NB4 (cell line): ENCODE measurements at regions not wholly inside any gene's neighbourhood (a gene's known extent, or its start where the extent isn't known, plus 50 kb on each side); places are given as distances from the start of the nearest gene placed in this dataset.
"Not testable (repeated sequence)": the region's sequence is repeated elsewhere in the genome, so short reads cannot be mapped to it uniquely, and the experiment has no call there.

Source experiments
- CTCF ChIP-seq: IDR thresholded peaks from one replicate; pipeline ENCODE4 v1.5.1; 2012; ENCODE audit warnings: low read depth, low read length
- POLR2A ChIP-seq: IDR thresholded peaks from 2 replicates; pipeline ENCODE4 v1.6.1; 2011; ENCODE audit warnings: mild to moderate bottlenecking; ENCODE audit not compliant: insufficient read length; ENCODE audit errors: extremely low read depth

- TF ChIP-seq CTCF, POLR2A: not testable (repeated sequence)
Observed at GRCh38 chr9:41361790-41362189, 172.7 kb upstream of the ZNG1F start.
